HEK293 (cell line): ENCODE measurements at regions not wholly inside any gene's neighbourhood (a gene's known extent, or its start where the extent isn't known, plus 50 kb on each side); places are given as distances from the start of the nearest gene placed in this dataset.

Source experiments
- CTCF ChIA-PET: fragments of 350-600 bp; formaldehyde crosslinking; extraction: SDS; loops from one replicate; lab custom pipeline; 2021; ENCODE audit warnings: antibody characterized with exemption; lab: Yijun Ruan, JAX
- POLR2A ChIA-PET: fragments of 300-600 bp; formaldehyde crosslinking; extraction: SDS; loops from one replicate; lab custom pipeline; 2020; ENCODE audit warnings: antibody characterized with exemption, inconsistent platforms; lab: Yijun Ruan, JAX
- H3K27ac ChIP-seq: fragments of 200-500 bp; sonication (Bioruptor generic); 2 replicates; pipeline ENCODE4 v1.5.1; 2014; ENCODE audit warnings: low read depth, low read length, control low read depth, inconsistent platforms; ENCODE audit errors: extremely low read depth
- H3K36me3 ChIP-seq, 2 experiments: fragments of 200-500 bp in 1 of 2; sonication (Bioruptor generic) in 1 of 2; 1 replicate in 1 of 2; 2 replicates in 1 of 2; pipeline ENCODE4 v1.5.1; 2014 to 2017; ENCODE audit warnings: inconsistent platforms in 2 of 2, low read length in 2 of 2; ENCODE audit not compliant: control insufficient read depth in 2 of 2, insufficient read depth in 1 of 2
- H3K4me1 ChIP-seq: fragments of 200-500 bp; sonication (Bioruptor generic); 2 replicates; pipeline ENCODE4 v1.5.1; 2014; ENCODE audit warnings: mild to moderate bottlenecking, low read length, inconsistent platforms; ENCODE audit not compliant: control insufficient read depth, insufficient read depth
- H3K4me3 ChIP-seq: 2 replicates; pipeline ENCODE4 v1.5.1; 2011; ENCODE audit warnings: low read depth, mild to moderate bottlenecking, control low read depth, low read length, moderate library complexity
- H3K9me3 ChIP-seq: fragments of 200-500 bp; sonication (Bioruptor generic); 2 replicates; pipeline ENCODE4 v1.5.1; 2014; ENCODE audit warnings: low read depth, low read length, inconsistent platforms; ENCODE audit not compliant: control insufficient read depth, insufficient read depth
- BCL11B ChIP-seq: fragments of 450-650 bp; formaldehyde crosslinking; IDR thresholded peaks from 2 replicates; pipeline ENCODE4 v1.5.1; 2016; ENCODE audit warnings: low read depth, missing biosample characterization, missing genetic modification characterization
- SP7 ChIP-seq: fragments of 450-650 bp; formaldehyde crosslinking; IDR thresholded peaks from 2 replicates; pipeline ENCODE4 v1.5.1; 2016; ENCODE audit warnings: missing biosample characterization, missing genetic modification characterization
- ZNF19 ChIP-seq: fragments of 450-650 bp; formaldehyde crosslinking; IDR thresholded peaks from 2 replicates; pipeline ENCODE4; 2016; ENCODE audit warnings: missing biosample characterization, missing genetic modification characterization, low read depth
- ZNF302 ChIP-seq: fragments of 450-650 bp; formaldehyde crosslinking; IDR thresholded peaks from 2 replicates; pipeline ENCODE4 v1.5.1; 2016; ENCODE audit warnings: missing biosample characterization, missing genetic modification characterization, low read depth
- ZNF416 ChIP-seq: fragments of 450-650 bp; formaldehyde crosslinking; IDR thresholded peaks from 2 replicates; pipeline ENCODE4 v1.5.1; 2016; ENCODE audit warnings: missing biosample characterization, missing genetic modification characterization
- ZNF433 ChIP-seq: fragments of 450-650 bp; formaldehyde crosslinking; IDR thresholded peaks from 2 replicates; pipeline ENCODE4 v1.5.1; 2016; ENCODE audit warnings: missing biosample characterization, missing genetic modification characterization, low read depth
- ZNF580 ChIP-seq: fragments of 450-650 bp; formaldehyde crosslinking; IDR thresholded peaks from 2 replicates; pipeline ENCODE4 v1.5.1; 2016; ENCODE audit warnings: missing biosample characterization, missing genetic modification characterization
- ZNF596 ChIP-seq: fragments of 450-650 bp; IDR thresholded peaks from 2 replicates; pipeline ENCODE4 v1.5.0; 2018; ENCODE audit warnings: missing biosample characterization, mild to moderate bottlenecking, missing genetic modification characterization, moderate library complexity
- ZNF600 ChIP-seq: fragments of 450-650 bp; formaldehyde crosslinking; IDR thresholded peaks from 2 replicates; pipeline ENCODE4 v1.5.1; 2016; ENCODE audit warnings: missing biosample characterization, missing genetic modification characterization
- ZNF660 ChIP-seq: fragments of 450-650 bp; IDR thresholded peaks from 2 replicates; pipeline ENCODE4 v1.5.1; 2018; ENCODE audit warnings: missing biosample characterization, mild to moderate bottlenecking, missing genetic modification characterization
- ZNF670 ChIP-seq: fragments of 450-650 bp; formaldehyde crosslinking; IDR thresholded peaks from 2 replicates; pipeline ENCODE4 v1.5.1; 2016; ENCODE audit warnings: missing biosample characterization, missing genetic modification characterization, low read depth
- ZNF701 ChIP-seq: fragments of 450-650 bp; formaldehyde crosslinking; IDR thresholded peaks from 2 replicates; pipeline ENCODE4 v1.5.1; 2016; ENCODE audit warnings: missing biosample characterization, missing genetic modification characterization
- TF ChIP-seq, protein P1 (sequence below): fragments of 450-650 bp; formaldehyde crosslinking; IDR thresholded peaks from 2 replicates; pipeline ENCODE4 v1.5.0; 2017; ENCODE audit warnings: missing biosample characterization, missing genetic modification characterization, borderline replicate concordance
- TF ChIP-seq, protein P2 (sequence below): fragments of 450-650 bp; formaldehyde crosslinking; IDR thresholded peaks from 2 replicates; pipeline ENCODE4 v1.5.1; 2016; ENCODE audit warnings: missing biosample characterization, missing genetic modification characterization
- TF ChIP-seq, protein P3 (sequence below): fragments of 450-650 bp; formaldehyde crosslinking; IDR thresholded peaks from 2 replicates; pipeline ENCODE4 v1.5.1; 2016; ENCODE audit warnings: missing biosample characterization, missing genetic modification characterization

DNA sequence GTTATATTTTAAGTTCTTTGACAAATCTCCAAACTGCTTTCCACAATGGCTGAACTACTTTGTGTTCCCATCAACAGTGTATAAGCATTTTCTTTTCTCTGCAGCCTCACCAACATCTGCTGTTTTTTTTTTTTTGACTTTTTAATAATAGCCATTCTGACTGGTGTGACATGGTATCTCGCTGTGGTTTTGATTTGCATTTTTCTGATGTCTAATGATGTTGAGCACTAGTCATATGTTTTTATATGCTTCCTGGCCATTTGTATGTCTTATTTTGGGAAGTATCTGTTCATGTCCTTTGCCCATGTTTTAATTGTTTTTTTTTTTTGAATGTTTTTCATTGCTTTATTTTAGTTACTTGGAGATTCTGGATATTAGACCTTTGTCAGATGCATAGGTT, 196.6 kb downstream of the PLK2 start:
- Histone ChIP-seq H3K4me1 (no peaks in the 10 kb centered on the region), H3K4me3 (no peak overlapping the region), H3K36me3 (no peaks in the 10 kb centered on the region), H3K27ac (no peak overlapping the region), H3K9me3 (no peaks in the 10 kb centered on the region)
- ChIA-PET CTCF (no interaction called here), POLR2A (no interaction called here)
- no peak for TF ChIP-seq ZNF302
- TF ChIP-seq BCL11B (tag by site-specific recombination) = no peak
- TF ChIP-seq, protein P1, sequence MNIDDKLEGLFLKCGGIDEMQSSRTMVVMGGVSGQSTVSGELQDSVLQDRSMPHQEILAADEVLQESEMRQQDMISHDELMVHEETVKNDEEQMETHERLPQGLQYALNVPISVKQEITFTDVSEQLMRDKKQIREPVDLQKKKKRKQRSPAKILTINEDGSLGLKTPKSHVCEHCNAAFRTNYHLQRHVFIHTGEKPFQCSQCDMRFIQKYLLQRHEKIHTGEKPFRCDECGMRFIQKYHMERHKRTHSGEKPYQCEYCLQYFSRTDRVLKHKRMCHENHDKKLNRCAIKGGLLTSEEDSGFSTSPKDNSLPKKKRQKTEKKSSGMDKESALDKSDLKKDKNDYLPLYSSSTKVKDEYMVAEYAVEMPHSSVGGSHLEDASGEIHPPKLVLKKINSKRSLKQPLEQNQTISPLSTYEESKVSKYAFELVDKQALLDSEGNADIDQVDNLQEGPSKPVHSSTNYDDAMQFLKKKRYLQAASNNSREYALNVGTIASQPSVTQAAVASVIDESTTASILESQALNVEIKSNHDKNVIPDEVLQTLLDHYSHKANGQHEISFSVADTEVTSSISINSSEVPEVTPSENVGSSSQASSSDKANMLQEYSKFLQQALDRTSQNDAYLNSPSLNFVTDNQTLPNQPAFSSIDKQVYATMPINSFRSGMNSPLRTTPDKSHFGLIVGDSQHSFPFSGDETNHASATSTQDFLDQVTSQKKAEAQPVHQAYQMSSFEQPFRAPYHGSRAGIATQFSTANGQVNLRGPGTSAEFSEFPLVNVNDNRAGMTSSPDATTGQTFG (tag by site-specific recombination) = no peak

DNA sequence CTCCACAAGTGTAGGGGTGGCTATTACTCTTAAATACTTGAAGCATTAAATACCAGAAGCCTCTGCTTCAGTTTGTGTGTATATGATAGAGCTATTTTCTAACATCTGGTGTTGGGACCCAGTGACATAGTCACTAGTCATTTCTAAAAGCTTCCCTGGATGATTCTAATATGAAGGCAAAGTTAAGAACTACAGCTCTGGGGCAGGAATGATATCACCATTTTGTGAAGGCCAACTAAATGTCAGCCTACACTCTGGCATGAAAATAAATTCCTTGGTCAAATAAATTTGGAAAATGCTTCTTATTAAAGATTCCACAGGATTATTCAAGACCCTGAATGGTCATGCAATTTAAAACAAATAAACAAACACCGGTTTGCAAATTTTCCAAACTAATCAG, 197.7 kb downstream of the PLK2 start:
- Histone ChIP-seq H3K9me3 (no peaks in the 10 kb centered on the region), H3K27ac (no peak overlapping the region)
- POLR2A ChIA-PET = no interaction called here

GRCh38 chr5:58261605-58262004, 198.3 kb downstream of the PLK2 start:
- Histone ChIP-seq H3K4me1 (no peaks in the 10 kb centered on the region), H3K36me3 (no peaks in the 10 kb centered on the region), H3K27ac (no peak overlapping the region), H3K9me3 (no peaks in the 10 kb centered on the region), H3K4me3 (no peak overlapping the region)
- POLR2A ChIA-PET = no interaction called here
- CTCF ChIA-PET = interaction anchor here (0.6 kb wide), 1 partner anchor 529 kb away, joined by 6 read pairs; no protein-coding TSS in a partner anchor
- TF ChIP-seq ZNF580 (tag by site-specific recombination) = no peak

More for the DNA sequence above, 197.7 kb downstream of the PLK2 start:
- CTCF ChIA-PET = interaction anchor here (0.6 kb wide), 1 partner anchor 103 kb away, joined by 3 read pairs; no protein-coding TSS in a partner anchor
- Histone ChIP-seq H3K36me3 (no peaks in the 10 kb centered on the region), H3K4me3 (no peak overlapping the region)
- TF ChIP-seq ZNF670 (no peak), ZNF701 (tag by site-specific recombination) (no peak), ZNF302 (no peak), ZNF600 (tag by site-specific recombination) (no peak), SP7 (no peak), ZNF660 (tag by site-specific recombination) (no peak), ZNF19 (tag by site-specific recombination) (no peak), ZNF416 (tag by site-specific recombination) (no peak), ZNF596 (no peak), ZNF433 (no peak)
- TF ChIP-seq, protein P2, sequence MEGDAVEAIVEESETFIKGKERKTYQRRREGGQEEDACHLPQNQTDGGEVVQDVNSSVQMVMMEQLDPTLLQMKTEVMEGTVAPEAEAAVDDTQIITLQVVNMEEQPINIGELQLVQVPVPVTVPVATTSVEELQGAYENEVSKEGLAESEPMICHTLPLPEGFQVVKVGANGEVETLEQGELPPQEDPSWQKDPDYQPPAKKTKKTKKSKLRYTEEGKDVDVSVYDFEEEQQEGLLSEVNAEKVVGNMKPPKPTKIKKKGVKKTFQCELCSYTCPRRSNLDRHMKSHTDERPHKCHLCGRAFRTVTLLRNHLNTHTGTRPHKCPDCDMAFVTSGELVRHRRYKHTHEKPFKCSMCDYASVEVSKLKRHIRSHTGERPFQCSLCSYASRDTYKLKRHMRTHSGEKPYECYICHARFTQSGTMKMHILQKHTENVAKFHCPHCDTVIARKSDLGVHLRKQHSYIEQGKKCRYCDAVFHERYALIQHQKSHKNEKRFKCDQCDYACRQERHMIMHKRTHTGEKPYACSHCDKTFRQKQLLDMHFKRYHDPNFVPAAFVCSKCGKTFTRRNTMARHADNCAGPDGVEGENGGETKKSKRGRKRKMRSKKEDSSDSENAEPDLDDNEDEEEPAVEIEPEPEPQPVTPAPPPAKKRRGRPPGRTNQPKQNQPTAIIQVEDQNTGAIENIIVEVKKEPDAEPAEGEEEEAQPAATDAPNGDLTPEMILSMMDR (tag by site-specific recombination) = no peak
- TF ChIP-seq, protein P3, sequence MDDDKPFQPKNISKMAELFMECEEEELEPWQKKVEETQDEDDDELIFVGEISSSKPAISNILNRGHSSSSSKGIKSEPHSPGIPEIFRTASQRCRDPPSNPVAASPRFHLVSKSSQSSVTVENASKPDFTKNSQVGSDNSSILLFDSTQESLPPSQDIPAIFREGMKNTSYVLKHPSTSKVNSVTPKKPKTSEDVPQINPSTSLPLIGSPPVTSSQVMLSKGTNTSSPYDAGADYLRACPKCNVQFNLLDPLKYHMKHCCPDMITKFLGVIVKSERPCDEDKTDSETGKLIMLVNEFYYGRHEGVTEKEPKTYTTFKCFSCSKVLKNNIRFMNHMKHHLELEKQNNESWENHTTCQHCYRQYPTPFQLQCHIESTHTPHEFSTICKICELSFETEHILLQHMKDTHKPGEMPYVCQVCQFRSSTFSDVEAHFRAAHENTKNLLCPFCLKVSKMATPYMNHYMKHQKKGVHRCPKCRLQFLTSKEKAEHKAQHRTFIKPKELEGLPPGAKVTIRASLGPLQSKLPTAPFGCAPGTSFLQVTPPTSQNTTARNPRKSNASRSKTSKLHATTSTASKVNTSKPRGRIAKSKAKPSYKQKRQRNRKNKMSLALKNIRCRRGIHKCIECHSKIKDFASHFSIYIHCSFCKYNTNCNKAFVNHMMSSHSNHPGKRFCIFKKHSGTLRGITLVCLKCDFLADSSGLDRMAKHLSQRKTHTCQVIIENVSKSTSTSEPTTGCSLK (tag by site-specific recombination) = no peak
- TF ChIP-seq, all 188 proteins: peak for 0
- H3K4me1 ChIP-seq = no peaks in the 10 kb centered on the region
